ENCODE measurements at regions not wholly inside any gene's neighbourhood (a gene's known extent, or its start where the extent isn't known, plus 50 kb on each side); places are given as distances from the start of the nearest gene placed in this dataset.

DNA sequence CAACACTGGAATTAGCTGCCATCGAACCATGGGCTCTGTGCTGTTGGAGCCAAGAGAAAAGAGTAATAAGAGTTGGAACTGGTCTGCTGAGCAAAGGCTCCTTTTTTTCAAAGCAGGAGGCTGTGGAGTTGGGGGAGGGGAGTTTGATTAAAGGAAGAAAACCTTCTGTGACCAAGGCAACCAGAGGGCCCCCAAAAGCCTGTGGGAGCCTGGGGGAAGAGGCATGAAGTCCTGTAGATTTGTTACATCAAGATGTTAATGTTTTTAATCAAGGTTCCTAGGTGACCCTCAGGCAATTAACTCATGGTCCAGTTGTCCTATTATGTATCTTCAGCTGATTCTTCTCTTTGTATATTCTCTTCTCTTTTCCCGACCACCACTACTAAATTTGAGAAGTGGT lies 403.9 kb downstream of the NDFIP2 start:
- no peak for DNase-seq (ENCODE audit: extremely low spot score)
- TF ChIP-seq, protein P1, sequence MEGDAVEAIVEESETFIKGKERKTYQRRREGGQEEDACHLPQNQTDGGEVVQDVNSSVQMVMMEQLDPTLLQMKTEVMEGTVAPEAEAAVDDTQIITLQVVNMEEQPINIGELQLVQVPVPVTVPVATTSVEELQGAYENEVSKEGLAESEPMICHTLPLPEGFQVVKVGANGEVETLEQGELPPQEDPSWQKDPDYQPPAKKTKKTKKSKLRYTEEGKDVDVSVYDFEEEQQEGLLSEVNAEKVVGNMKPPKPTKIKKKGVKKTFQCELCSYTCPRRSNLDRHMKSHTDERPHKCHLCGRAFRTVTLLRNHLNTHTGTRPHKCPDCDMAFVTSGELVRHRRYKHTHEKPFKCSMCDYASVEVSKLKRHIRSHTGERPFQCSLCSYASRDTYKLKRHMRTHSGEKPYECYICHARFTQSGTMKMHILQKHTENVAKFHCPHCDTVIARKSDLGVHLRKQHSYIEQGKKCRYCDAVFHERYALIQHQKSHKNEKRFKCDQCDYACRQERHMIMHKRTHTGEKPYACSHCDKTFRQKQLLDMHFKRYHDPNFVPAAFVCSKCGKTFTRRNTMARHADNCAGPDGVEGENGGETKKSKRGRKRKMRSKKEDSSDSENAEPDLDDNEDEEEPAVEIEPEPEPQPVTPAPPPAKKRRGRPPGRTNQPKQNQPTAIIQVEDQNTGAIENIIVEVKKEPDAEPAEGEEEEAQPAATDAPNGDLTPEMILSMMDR (IDR thresholded peaks at IDR 0.05; ENCODE audit: control extremely low read depth, extremely low read depth, low read depth, missing control alignments): no peak
- CTCF ChIA-PET: interaction anchor here (2.5 kb wide), 1 partner anchor 17 kb away, joined by 6 read pairs; no protein-coding TSS in a partner anchor
- POLR2A ChIA-PET: no interaction called here

DNA sequence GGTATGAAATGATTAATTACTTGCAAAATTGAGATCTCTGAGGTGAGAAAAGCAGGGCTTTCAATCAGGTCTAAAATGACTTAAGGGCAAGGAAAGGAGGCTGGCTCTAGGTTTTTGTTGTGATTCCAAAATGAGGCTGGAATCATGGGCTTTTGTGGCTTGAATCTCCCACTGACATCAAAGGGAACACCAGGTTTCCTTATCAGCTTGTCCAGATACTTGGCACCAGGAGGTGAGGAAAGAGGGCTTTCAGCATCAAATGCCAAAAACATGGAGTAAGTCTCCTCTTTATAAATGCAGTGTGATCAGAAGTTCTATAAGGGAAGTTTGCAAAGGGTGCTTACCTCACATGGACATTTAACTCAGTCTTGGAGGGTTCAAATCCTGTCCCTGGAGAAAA lies 402.3 kb downstream of the NDFIP2 start:
- ChIA-PET POLR2A (no interaction called here), CTCF (no interaction called here)
- TF ChIP-seq, protein P1 (IDR thresholded peaks at IDR 0.05; ENCODE audit: control extremely low read depth, extremely low read depth, low read depth, missing control alignments): no peak
- DNase-seq (ENCODE audit: extremely low spot score): no peak

DNA sequence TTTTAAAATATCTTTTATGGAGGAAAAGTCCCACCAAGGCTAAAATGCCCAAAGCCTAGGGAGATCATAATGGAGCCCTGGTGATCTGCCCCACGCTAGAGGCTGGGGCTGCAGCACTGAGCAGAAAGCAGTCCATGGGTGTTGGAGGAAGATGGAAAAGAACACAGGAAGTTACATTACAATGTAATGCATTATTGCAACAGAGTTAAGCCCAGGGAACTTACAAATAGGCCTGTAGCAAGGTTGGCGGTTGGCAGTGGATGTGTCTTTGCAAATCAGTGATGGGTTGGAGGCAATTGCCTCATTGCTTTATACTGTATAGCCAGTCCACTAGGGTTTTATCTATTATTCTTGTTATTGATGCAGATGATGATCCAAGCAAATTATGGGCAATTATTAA lies 399.9 kb downstream of the NDFIP2 start:
- POLR2A ChIA-PET: no interaction called here
- CTCF ChIA-PET: no interaction called here

DNA sequence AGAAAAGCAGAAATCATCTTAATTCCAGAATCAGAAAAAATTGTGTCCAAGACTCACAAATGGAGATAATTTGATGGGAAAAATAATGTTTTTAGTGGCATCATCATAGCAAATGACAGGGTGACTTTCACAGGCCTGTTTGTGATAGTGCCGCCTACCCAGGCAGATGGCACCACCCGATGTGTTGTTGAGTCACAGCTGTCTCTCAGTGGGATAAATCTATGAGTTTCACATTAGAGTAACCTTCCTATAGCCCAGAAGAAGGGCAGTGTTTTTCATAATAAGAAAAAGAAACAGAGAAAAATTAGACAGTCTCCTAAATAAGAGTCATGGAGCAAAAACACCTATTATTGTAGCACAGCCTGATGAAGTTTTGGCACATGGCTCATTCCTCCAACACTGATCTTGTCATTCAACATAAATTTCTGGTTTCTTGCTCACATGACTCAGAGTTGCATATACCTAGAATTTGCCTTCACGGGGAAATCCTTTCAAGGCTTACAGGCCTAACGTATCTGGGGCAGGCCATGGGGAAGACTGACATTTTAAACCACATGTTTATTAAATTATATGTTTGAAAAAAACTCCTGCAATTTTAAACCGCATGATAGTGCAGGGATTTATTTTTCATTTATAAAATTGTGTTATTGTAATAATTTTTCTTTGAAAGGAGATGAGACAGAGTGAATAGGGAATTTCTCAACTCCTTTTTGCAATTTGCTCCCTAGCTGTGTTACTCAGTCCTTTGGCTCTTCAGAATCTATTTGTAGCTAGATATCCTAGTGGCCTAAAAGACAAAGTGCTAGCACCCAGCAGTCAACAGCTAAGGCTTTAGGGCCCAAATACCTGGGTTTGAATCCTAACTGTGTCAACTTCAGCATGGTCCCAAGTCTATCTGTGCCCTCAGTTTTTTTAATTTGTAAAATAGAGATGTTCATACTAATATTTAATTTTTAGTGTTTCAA lies 393.7 kb downstream of the NDFIP2 start:
- TF ChIP-seq, protein P1 (IDR thresholded peaks at IDR 0.05; ENCODE audit: control extremely low read depth, extremely low read depth, low read depth, missing control alignments): no peak
- CTCF ChIA-PET: no interaction called here
- POLR2A ChIA-PET: no interaction called here
- DNase-seq (ENCODE audit: extremely low spot score): no peak

More for the DNA sequence above, 399.9 kb downstream of the NDFIP2 start:
- TF ChIP-seq, protein P1 (IDR thresholded peaks at IDR 0.05; ENCODE audit: control extremely low read depth, extremely low read depth, low read depth, missing control alignments): no peak
- DNase-seq (ENCODE audit: extremely low spot score): no peak

DNA sequence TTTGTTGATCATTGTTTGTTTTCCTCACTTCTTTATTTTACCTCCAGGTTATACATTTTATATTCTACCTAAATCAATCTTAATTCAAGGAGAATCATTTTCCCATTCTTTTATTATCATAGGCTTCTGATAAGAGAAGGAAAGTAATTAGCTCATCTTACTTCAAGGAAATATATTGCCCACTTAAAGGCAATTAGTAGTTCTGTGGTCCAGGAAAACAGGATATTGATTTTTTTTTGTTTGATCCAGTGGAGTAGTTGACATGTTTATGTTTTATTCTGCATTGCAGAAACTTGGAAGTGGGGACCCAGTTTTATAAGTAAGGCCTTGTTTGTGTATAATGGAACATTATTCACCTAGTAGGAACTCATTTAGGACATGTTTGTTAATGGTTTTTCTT lies 390.6 kb downstream of the NDFIP2 start:
- TF ChIP-seq, protein P1 (IDR thresholded peaks at IDR 0.05; ENCODE audit: control extremely low read depth, extremely low read depth, low read depth, missing control alignments): no peak
- POLR2A ChIA-PET: no interaction called here
- no peak for DNase-seq (ENCODE audit: extremely low spot score)
- CTCF ChIA-PET: interaction anchor here (1.2 to 1.4 kb wide), 2 partner anchors 21 to 193 kb away, joined by 3 to 4 read pairs; no protein-coding TSS in a partner anchor

DNA sequence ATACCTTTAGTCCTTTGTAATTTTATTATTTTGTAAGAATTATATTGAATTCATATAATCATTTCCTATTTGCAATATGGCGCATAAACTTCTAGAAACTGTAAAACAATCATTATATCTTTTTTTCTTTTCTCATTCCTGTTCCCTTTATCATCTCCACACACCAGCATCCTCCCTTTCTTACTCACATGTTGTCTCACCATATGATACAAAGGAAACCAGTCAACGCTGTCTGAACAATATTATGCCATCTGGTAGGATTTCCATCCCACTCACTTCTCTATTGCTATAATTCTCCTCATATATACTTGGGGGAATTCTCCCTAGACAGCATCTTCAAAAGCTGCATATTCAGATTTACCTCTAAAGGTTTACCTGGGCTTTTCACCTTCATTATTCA lies 389.8 kb downstream of the NDFIP2 start:
- no peak for DNase-seq (ENCODE audit: extremely low spot score)
- CTCF ChIA-PET: interaction anchor here (1.2 kb wide), 1 partner anchor 192 kb away, joined by 3 read pairs; no protein-coding TSS in a partner anchor
- POLR2A ChIA-PET: no interaction called here
- TF ChIP-seq, protein P1 (IDR thresholded peaks at IDR 0.05; ENCODE audit: control extremely low read depth, extremely low read depth, low read depth, missing control alignments): no peak
